HG02970 (cell line): ENCODE measurements at regions not wholly inside any gene's neighbourhood (a gene's known extent, or its start where the extent isn't known, plus 50 kb on each side); places are given as distances from the start of the nearest gene placed in this dataset.

Experiments
- ATAC-seq: cut with Tn5 transposase; IDR thresholded peaks from one replicate; pipeline ENCODE4 v1.9.1; 2021; ENCODE audit warnings: mild to moderate bottlenecking, moderate library complexity, moderate number of reproducible peaks; ENCODE audit not compliant: unreplicated experiment, low FRiP score

DNA sequence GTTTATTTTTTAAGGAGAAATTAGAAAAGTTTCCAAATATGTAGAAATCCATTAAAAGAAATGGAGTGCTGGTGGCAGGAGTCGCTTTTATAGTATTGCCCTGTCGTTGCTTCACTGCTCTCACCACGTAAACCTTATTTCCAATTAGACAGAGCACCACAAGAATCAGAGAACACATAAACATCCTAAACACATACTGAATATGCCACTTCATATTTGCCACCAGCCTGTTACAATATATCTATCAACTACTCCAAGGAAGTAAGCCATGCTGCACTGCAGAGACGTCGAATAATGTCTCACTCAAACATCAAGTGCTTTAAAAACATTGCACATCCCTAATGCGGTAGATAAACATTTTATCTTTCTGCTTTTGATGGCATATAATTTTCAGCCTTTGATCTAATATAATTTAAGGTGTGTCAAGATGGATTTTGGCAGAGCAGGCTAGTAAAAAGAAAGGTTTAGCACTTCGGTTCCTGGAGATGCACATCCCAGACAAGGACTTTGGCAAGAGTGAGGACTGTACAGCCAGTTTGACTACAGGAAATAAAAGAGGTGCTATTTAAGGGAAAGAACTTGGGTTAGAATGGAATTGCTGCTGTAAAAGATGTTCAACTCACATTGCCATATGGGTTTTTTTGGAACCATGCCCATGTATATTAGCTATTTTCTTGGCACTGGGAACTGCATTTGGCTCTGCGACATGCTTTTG, 932.3 kb downstream of the EFNB2 start:
- no peak for ATAC-seq

DNA sequence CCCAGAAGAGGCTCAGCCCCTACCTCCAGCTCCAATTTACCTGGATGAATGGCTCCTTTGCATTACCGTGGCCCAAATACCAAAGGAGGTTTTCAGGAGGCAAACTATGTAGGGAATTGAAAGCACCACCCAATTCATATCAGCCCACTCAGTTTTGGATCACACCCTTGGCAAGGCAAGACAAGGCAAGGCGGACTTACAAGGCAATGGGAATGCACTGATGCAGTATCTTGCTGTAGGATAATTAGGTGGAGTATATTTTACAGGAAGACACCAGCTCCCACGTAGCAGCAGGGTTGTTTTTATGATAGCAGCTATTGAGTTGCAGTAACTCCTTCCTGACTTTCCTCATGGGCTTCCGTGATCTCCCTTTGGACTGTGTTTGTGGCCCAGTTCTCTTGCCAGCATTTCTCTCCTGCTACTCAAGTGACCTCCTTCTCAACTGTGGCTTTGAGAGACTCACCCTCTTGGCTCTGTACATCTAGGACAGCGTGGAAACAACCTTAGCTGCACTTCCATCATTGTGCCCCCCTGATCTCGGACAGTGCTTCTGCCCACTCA, 935.9 kb downstream of the EFNB2 start:
- ATAC-seq, result no peak

DNA sequence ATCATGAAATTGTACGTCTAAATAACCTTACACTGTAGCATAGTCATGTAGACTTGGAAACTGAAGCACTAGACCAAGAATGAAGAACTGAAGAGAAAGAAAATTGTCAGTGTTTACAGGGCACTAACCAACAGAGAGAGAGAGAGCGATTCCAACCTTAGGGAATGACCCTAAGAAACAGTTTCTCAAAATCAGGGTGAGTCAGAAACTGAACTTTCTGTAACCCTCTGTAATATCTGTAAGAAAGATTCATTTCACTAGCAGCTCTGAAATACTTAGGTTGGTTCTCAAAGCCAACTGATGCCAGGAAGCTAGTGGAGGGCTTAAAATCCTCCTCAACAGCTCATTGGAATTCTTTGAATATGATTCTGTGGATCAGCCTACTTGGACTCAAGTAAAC, 936.9 kb downstream of the EFNB2 start:
- no peak for ATAC-seq

DNA sequence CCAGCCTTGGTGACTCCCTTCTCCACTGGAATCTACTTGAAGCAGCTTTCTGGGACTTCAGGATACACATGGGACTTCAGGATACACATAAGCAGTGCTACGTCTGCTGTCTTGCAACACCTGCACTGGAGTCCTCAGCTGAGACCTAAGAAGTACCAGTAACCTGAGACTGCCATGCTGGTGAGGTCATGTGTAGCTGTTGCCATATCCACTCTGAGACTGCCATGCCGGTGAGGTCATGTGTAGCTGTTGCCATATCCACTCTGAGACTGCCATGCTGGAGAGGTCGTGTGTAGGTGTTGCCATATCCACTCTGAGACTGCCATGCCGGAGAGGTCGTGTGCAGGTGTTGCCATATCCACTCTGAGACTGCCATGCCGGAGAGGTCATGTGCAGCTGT, 937.9 kb downstream of the EFNB2 start:
- no peak for ATAC-seq

DNA sequence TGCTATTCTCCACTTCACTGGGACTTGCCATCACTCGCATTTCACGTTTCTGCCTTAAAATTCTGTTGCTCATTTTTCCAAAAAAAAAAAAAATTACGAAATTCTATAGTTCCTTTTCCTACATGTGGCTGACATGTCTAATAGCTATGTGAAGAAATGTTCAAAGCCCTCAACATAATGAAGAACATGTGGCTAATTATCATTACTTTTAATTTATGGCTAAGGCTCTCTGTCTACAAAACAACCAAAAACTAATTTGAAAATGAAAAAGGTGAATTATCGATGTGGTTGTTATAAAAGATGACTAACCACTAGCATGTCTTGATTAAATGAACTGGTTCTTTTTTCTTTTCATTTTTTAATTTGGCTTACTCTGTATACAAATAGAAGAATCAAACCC, 940.0 kb downstream of the EFNB2 start:
- no peak for ATAC-seq

DNA sequence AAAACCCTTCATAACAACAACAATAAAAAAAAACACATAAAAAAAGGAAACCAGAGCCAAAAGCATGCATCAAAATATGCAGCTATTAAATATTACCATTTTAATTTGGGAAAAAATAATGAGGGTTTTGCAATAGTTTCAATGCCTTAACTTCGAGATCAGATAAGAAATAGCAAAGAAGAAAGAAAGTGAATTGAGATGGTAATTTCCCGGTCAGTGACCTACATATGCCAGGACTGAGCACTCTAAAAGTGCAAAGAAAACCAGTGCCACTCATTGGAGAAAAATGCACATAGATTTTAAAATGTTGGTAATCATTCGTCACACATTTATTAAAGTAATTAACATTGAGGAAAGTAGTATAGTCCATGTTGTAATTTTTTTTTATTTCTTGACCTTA, 944.2 kb downstream of the EFNB2 start:
- no peak for ATAC-seq

DNA sequence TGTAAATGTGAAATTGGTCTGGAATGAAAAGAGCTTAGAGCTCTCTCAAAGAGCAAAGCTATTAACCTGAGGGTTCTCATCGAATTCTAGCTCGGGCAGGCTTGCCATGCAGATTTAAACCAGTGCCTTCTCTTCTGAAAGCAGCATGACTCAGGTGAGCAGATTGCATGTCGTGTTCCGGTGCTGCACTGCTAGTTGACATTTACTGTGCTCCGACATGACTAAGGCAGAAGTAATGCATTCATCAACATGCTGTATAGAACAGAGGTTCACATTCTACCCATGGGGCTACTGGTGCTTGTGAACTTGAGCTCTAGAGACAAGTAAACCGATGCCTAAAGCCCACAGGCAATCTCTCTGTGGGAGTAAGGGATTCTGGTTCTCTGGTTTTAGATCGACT, 947.7 kb downstream of the EFNB2 start:
- ATAC-seq, result no peak

DNA sequence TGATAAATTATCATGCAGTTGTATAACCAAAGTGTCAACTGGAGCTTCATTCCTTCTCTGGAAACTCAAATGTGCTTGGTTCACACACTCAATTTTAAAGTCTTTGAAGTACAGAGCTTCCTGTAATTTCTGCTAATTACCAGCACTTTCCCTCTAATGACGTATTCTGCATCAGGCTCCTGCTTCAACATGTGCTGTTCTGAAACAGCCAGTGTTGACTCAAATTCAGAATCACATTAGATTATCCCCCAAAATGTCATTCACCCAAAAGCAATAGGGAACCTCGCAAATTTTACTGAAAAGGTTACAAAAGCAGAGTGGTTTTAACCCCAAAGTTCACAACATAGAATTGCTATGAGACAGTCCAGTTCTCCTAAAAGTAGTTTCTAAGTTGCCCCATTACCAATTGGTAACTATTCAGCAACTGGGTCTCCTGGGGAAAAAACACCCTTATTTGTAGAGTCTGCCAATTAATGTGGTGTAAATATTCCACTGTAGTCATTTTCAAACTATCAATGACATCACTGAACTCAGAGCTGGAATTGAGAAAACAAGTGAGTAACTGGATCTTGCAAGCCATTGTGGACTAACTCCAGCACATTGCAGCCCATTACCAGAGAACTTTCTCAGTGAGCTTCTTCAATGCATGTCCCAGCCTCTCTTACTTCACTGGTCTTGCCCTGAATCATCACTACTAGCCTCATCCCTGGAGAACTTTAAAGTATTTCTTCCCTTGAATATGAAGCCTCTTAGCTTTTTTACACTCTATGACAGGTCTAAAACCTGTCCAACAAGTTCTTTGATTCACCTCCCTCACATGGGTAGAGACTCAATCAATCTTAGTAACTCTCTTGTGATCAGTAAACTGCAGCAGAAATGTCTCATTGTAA, 955.4 kb downstream of the EFNB2 start:
- ATAC-seq, result no peak

DNA sequence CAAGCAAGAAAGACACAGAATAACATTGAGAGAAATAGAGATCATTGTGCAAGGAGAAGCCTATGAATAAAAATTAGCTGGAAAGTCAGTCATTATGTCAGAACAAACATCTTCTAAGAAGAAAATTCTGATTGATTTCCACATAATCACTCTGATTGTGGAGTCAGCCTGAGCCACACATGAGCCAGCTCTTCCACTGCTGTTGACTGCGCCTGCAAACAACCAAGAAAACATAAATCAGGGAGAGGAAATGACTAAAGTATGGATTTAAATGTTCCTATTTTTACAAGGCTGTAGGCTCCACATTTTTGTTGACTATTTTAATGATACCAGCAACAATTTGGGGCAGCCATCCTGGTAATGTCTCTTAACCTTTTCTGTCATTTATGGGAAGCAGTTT, 962.3 kb downstream of the EFNB2 start:
- ATAC-seq, result no peak

DNA sequence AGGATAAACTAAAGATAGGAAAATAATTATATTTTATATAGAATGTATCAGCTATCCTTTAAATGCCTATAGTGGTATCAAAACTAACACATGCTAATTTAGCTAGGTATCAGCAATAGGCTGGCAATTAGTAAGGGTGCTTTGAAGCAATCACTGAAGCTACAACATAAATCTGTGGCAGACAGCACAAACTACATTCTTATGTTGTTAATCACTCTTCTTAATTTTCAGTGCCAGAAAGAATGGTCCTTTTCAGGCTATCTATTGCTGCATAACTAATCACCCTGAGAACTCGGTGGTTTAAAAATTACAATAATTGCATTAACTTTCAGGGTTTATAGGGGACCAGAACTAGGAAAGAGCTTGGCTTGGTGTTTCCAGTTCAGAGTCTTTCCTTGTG, 963.1 kb downstream of the EFNB2 start:
- ATAC-seq, result no peak

DNA sequence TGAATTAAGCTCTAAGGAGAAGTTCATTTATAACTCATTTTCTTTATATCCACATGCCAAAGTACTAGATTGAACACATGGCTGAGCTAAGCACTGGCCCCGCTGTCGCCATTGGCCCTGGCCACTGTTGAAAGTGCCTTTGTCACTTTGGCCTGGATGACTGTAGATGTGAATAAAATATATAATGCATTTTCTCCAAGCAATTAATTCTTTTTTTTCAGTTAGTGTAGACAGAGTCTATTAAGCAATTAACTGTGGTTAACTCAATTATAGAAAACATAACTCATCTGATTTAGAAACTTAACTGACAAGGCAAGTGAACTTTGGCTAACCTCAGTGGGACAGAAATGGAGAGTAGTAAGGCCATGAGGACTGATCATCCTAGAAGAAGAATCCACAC, 965.6 kb downstream of the EFNB2 start:
- no peak for ATAC-seq

DNA sequence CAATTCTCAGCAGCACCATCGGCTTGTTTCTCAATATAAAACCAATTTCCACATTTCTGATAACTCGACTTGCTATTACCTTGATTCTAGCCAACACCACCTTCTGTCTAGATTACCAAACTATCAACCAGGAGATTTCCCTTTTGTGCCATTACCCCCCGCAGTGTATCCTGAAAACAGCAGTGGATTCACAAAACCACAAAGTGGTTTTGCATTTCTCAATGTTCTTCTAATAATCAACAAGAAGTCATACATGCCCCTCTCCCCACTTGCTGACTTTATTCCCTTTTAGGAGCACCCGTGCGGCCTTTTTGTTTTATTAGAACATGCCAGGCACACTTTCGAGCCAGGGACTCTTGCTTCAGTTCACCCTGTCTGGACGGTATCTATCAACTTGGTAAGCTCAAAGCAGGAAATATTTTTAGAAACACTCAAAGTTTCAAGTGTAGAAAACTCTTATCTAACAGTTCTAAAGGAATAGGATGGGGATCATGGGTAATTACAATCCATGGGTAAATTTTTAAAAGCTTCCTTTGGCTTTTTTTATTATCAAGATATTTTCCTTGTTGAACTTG, 967.4 kb downstream of the EFNB2 start:
- no peak for ATAC-seq

DNA sequence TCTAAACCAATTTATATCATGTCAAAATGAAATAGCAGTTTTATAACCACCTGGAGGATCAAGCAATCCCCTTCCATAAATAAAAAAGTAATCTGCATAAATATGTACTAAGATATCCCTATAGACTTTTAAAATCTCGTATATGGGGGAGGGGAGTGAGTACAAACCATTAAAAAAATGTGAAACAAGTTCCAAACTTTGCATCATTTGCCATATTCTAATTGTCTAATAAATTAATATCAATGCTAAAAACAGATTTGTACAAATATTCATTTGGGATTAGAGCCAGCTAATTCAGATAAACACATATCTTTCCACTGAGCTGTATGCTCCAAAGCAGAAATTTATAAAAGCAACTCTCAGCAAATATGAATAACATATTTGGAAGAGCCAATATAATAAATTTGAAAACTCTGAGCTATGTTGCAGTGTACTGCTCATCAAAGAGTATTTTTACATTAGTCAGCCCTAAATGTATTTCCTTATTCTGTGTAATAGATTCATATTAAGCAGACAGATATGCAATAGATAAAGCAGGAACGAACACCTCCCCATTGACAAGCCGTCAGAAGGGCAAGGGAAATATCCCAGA, 970.2 kb downstream of the EFNB2 start:
- ATAC-seq, result no peak

DNA sequence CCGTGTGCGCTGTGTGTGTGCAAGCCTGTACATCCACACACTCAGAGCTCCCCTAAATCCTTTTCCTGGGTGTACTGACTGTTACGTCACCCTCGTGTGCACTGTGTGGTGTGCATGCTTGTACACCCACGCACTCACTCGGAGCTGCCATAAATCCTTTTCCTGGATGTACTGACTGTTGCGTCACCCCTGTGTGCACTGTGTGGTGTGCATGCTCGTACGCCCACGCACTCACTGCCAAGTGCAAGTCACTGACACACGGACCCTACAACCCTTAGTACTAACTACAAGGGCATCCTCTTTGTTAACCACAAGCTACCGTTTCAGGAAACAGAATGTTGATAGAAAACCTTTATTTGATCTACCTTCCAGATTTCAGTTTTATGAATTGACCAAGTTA, 983.4 kb downstream of the EFNB2 start:
- ATAC-seq, result no peak

DNA sequence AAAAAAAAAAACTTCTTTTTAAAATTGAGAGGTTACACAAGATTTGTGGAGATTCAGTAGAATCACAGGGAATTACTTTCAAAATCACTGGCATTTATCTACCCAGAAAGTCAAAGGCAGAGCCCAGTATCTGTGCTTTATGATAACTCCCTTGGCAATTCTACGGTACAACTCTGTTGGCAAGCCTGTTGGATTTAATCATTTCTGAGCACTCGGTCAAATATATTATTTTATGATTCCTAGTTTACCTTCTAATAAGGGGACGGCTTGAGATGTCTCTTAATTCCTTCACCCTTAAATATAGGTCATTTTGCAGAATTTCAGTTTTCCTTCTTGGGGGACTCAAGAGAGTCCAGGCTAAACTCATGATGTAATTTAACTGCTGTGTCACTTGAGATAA, 987.6 kb downstream of the EFNB2 start:
- no peak for ATAC-seq

DNA sequence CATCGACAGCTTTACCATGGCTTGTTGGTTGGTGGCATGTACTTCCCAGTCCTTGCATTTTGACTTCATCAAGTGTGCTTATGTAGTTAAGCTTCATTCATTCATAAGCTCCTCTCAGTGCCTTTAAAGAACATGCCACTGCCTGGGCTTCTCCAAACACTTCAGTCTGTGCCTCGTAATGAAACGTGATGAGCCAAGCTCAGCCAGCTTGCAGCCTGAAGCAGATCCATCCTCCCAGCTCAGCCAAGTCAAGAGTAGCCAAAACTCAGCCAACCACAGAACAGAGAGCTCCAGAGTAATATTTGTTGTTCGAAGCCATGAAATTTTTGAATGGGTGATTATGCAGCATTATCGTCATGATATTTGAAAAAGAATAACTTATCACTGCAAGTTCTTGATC, 989.7 kb downstream of the EFNB2 start:
- ATAC-seq, result no peak

DNA sequence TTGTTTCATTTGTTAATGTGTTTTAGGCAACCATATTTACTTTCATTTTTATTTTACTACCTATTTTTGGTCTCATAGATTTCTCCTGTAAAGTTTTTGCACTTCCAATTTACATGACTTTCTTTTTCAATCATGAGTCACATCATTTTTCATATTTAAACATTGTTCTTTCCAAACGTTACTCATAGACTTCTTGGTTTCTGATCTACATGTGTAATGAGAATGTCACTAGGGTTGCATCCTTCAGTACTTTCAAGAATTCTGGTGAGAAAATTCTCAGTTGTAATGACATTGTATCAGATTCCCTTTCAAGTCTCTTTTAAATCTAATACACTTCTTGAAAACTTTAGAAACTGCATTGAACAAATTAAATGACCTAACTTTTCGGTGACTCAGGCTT, 991.7 kb downstream of the EFNB2 start:
- ATAC-seq, result no peak

DNA sequence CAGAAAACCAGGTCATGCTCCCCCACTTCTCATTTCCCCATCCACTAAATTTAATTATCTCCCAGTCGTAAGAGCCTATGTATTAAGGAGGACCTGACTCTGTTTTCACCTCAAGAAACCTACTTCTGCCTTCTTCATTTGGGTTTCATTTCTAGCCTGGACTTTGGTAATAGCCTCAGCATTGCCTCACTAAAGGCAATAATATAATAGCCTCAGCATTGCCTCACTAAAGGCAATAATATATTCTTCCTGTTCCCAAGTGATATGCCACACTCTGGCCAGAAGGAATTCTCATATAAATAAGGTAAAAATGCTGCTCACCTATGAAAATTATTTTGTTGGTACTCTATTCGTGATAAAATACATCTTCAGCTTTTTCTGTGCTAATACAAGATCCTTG, 993.9 kb downstream of the EFNB2 start:
- ATAC-seq, result no peak

DNA sequence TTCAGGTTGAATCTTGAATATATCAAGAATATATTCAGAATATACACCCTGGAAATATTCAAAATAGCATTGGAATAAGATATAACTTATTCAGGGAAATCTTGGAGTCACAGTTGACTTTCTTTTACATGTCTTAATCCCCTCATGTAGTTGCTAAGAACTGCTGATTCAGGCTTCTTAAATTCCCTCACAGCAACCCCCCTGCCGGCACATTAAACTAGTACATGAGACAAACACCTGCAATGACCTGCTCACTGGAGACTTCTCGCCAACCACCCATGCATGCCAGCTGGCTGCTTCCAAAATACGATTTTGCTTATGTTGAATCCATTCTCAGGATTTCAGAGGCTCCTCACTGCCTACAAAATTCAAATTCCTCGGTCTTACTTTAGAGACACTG, 997.1 kb downstream of the EFNB2 start:
- no peak for ATAC-seq

DNA sequence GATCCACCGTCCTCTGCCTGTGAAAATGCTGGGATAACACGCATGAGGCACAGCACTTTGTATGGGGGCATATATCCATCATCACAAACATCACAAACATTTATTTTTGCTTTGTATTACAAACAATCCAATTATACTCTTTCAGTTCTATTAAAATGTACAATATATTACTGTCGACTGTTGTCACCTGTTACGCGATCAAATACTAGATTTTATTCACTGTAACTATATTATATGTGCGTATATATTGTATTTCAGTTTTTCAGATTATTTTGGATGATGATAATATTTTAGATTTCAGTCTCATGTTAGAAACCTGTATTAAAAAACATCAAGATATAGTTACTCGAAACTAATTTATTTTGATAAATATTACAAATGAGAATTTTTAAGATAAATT, 998.3 kb downstream of the EFNB2 start:
- no peak for ATAC-seq

DNA sequence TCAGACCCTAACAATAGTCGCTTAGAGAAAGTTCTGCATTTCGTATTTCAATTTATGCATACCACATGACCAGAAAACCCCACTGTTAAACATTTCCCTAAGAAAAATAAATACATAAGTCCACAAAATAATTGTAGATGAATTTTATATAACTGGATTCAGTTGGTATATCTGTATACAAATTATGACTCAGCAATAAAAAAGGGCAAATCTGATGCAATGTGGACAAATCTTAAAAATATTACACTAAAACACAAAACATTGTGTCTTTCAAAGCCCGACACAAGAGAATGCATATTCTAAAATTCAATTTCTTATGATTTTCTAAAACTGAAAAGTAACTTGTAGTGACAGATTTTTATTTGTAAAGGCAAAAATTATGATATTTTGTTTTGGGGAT, 1005.0 kb downstream of the EFNB2 start:
- ATAC-seq, result no peak
